ENCODE measurements at regions not wholly inside any gene's neighbourhood (a gene's known extent, or its start where the extent isn't known, plus 50 kb on each side); places are given as distances from the start of the nearest gene placed in this dataset.

DNA sequence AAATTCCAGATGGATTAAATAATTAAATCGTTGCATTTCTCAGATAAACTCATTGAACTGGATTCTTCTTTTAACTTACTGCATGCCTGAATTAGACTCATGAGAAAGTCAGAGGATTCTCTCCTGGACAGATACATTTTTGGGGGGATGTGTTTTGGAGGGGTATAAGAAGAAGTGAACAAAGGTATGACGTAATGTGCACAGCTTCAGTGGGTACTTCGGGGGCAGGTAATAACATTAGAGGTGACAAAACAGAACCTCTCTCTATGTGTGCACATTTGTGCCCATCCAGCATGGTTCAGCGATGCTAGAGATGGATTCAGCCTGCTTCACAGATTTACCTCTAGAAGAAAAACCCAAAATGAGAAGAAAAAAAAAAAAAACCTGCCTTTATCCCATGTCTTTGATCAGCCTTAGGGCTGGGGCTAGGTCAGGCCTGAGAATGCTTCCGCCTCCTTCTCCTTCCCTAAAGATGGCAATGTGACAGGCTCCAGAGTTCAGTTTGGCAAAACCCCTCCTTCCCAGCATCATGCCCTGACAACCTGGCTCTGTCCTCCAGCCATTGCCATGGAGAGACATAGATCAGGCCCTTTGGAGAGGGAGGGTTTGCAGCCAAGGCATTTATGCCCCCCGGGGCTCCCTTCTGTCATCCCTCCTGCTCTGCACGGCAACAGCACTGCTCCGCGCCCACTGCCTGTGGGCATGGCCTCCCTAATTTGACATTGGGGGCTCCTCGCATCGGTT, 166.7 kb downstream of the KCNA5 start:
- TF ChIP-seq CTCF (IDR thresholded peaks at IDR 0.05): no peak
- DNase-seq (ENCODE audit: low spot score in 2 of 2): no peak
- H3K36me3 ChIP-seq: no peaks in the 10 kb centered on the region
- intact Hi-C loops (cut with DNase I): no loop called here
- H3K4me3 ChIP-seq: no peak overlapping the region
- no peaks in the 10 kb centered on the region for H3K27me3 ChIP-seq
- H3K4me1 ChIP-seq: no peaks in the 10 kb centered on the region
- no peaks in the 10 kb centered on the region for H3K9me3 ChIP-seq
- H3K27ac ChIP-seq: no peak overlapping the region

- Histone ChIP-seq H3K4me1 (no peaks in the 10 kb centered on the region), H3K27ac (no peak overlapping the region), H3K4me3 (no peak overlapping the region), H3K27me3 (no peaks in the 10 kb centered on the region), H3K36me3 (no peaks in the 10 kb centered on the region), H3K9me3 (no peaks in the 10 kb centered on the region)
- TF ChIP-seq CTCF (IDR thresholded peaks at IDR 0.05): no peak
- DNase-seq (ENCODE audit: low spot score in 2 of 2): no peak
- intact Hi-C loops (cut with DNase I): no loop called here
These were observed 167.2 kb downstream of the KCNA5 start for GRCh38 chr12:5210923-5211290.

- no peaks in the 10 kb centered on the region for H3K27me3 ChIP-seq
- no peaks in the 10 kb centered on the region for H3K9me3 ChIP-seq
- no peak for DNase-seq (ENCODE audit: low spot score in 2 of 2)
- no peaks in the 10 kb centered on the region for H3K36me3 ChIP-seq
- no peak for TF ChIP-seq CTCF (IDR thresholded peaks at IDR 0.05)
- no peaks in the 10 kb centered on the region for H3K4me1 ChIP-seq
- H3K27ac ChIP-seq: no peak overlapping the region
- no peak overlapping the region for H3K4me3 ChIP-seq
- intact Hi-C loops (cut with DNase I): no loop called here
These were observed 169.7 kb downstream of the KCNA5 start for GRCh38 chr12:5213336-5213735.

DNA sequence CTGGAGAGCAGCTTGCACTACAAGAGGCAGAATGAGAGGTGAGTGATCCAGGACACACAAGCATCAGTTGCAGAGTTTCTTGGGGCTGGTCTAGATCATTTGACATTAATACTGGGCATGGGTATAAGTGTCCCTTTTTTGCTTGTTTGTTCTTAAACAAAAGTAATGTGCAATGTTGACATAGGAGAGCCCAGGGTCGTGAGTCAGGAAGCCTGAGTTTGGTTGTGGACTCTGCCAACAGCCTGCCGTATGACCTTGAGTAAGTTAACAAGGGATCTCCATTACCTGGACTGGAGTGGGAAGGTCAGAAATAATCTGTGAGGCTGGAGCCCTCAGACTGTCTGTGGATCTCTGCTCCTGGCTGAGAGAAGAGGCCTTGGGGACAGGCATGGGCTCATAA, 170.3 kb downstream of the KCNA5 start:
- Histone ChIP-seq H3K4me3 (no peak overlapping the region), H3K4me1 (no peaks in the 10 kb centered on the region), H3K27ac (no peak overlapping the region), H3K9me3 (no peaks in the 10 kb centered on the region), H3K36me3 (no peaks in the 10 kb centered on the region), H3K27me3 (no peaks in the 10 kb centered on the region)
- intact Hi-C loops (cut with DNase I): no loop called here
- no peak for DNase-seq (ENCODE audit: low spot score in 2 of 2)
- TF ChIP-seq CTCF (IDR thresholded peaks at IDR 0.05): no peak

DNA sequence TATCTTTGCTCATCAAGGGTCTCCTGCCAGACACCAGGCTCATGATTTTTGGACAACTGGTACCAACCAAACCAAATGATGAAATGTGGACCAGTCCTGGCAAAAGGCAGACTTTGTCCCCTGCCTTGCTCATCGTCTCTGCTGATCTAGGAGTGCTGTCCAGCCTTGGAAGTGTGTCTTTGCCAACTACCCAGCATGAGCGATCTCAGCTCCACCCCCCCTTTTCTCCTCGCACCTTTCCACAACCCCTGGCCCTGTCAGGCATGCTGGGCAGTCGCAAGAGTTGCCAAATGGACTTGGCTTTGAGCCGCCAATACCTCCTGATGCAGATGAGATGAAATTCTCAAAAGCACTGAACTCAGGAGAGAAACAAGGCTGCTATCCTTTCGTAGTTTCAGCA, 174.3 kb downstream of the KCNA5 start:
- intact Hi-C loops (cut with DNase I): no loop called here
- no peak for TF ChIP-seq CTCF (IDR thresholded peaks at IDR 0.05)
- Histone ChIP-seq H3K4me3 (no peak overlapping the region), H3K4me1 (no peaks in the 10 kb centered on the region), H3K27me3 (no peaks in the 10 kb centered on the region), H3K27ac (no peak overlapping the region), H3K9me3 (no peaks in the 10 kb centered on the region), H3K36me3 (no peaks in the 10 kb centered on the region)
- DNase-seq (ENCODE audit: low spot score in 2 of 2): no peak

- intact Hi-C loops (cut with DNase I): no loop called here
- Histone ChIP-seq H3K4me3 (no peak overlapping the region), H3K27ac (no peak overlapping the region), H3K36me3 (no peaks in the 10 kb centered on the region), H3K27me3 (no peaks in the 10 kb centered on the region), H3K9me3 (no peaks in the 10 kb centered on the region), H3K4me1 (no peaks in the 10 kb centered on the region)
- no peak for TF ChIP-seq CTCF (IDR thresholded peaks at IDR 0.05)
- DNase-seq (ENCODE audit: low spot score in 2 of 2): no peak
These were observed 176.4 kb downstream of the KCNA5 start for GRCh38 chr12:5220099-5220498.

All from ascending aorta (tissue), 2 donors.